ENCODE measurements at regions not wholly inside any gene's neighbourhood (a gene's known extent, or its start where the extent isn't known, plus 50 kb on each side); places are given as distances from the start of the nearest gene placed in this dataset.

DNA sequence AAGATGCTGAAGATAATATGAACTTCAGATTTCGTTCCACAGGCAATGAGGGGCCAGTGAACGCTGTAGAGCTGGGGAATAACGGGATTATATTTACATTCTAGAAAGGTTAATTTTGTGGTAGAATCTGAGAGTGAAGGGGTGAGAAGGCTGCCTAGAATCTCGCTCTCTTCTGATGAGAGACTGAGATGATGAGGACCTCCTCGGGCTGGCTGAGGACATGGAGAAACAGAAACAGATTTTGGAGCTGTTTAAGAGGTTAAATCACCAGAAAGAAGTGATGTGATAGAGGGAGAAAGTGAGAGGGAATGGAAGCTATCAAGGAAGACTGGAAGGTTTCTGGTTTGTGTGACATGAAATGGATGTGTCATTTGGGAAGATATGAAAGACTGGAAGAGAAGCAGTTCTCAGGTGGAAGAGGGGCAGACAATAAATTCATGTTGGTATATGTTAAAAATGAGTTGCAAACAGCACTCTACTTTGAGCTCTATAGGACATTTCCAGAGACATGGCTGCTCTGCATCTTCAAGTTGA, 612.6 kb downstream of the ISL1 start:
- no peak for DNase-seq (ENCODE audit: low read depth)
- TF ChIP-seq, protein P1, sequence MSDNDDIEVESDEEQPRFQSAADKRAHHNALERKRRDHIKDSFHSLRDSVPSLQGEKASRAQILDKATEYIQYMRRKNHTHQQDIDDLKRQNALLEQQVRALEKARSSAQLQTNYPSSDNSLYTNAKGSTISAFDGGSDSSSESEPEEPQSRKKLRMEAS (IDR thresholded peaks at IDR 0.05; ENCODE audit: low read depth, low read length) = no peak
- TF ChIP-seq POLR2A (IDR thresholded peaks at IDR 0.05; ENCODE audit: extremely low read depth, insufficient read length) = no peak
- TF ChIP-seq, protein P2, sequence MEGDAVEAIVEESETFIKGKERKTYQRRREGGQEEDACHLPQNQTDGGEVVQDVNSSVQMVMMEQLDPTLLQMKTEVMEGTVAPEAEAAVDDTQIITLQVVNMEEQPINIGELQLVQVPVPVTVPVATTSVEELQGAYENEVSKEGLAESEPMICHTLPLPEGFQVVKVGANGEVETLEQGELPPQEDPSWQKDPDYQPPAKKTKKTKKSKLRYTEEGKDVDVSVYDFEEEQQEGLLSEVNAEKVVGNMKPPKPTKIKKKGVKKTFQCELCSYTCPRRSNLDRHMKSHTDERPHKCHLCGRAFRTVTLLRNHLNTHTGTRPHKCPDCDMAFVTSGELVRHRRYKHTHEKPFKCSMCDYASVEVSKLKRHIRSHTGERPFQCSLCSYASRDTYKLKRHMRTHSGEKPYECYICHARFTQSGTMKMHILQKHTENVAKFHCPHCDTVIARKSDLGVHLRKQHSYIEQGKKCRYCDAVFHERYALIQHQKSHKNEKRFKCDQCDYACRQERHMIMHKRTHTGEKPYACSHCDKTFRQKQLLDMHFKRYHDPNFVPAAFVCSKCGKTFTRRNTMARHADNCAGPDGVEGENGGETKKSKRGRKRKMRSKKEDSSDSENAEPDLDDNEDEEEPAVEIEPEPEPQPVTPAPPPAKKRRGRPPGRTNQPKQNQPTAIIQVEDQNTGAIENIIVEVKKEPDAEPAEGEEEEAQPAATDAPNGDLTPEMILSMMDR (IDR thresholded peaks at IDR 0.05; ENCODE audit: low read depth, low read length) = no peak
- TF ChIP-seq MYC (IDR thresholded peaks at IDR 0.05; ENCODE audit: low read depth, low read length) = no peak
- no peak overlapping the region for H3K4me3 ChIP-seq (ENCODE audit: low read depth, low read length)

DNA sequence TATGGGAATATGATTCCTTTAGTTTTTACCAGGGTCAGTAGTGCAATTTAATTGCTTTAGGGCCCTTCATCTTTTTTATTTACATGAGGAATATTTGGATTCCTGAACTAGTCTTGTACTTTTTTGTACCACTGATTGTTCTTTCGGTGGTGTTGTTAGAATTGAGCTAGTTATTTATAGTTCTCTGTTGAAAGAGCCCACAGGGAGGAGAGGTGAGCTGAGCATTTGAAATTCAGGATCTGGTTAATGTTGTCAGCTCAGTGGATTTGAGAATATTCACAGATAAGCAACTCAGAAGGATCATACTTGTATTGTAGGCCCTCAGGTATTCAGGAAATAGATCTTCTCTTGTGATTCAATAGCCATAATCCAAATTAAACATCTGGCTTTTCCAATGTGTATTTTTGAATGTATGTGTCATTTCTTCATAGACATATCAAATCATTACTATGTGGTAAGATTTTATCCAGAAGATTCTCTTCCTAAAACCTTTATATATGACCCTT, 613.2 kb downstream of the ISL1 start:
- no peak overlapping the region for H3K4me3 ChIP-seq (ENCODE audit: low read depth, low read length)
- DNase-seq (ENCODE audit: low read depth) = no peak
- TF ChIP-seq, protein P1 (IDR thresholded peaks at IDR 0.05; ENCODE audit: low read depth, low read length) = no peak
- TF ChIP-seq, protein P2 (IDR thresholded peaks at IDR 0.05; ENCODE audit: low read depth, low read length) = no peak
- TF ChIP-seq POLR2A (IDR thresholded peaks at IDR 0.05; ENCODE audit: extremely low read depth, insufficient read length) (no peak), MYC (IDR thresholded peaks at IDR 0.05; ENCODE audit: low read depth, low read length) (no peak)

DNA sequence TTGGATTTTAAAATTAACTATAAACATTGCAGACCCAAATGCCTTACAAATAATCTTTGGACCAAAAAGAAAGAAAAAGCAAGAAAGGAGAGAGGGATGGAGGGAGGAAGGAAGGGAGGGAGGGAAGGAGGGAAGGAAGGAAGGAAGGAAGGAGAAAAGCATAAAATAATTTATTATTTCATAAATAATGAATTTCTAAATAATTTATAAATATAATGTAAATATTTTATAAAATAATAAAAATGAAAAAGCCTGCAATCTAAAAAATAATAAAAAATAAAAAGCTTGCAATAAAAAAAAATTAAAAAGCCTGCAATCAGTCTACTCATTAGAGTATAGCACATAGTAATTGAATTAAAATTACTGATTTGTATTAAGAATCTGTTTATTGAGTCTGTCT, 614.3 kb downstream of the ISL1 start:
- DNase-seq (ENCODE audit: low read depth) = no peak
- TF ChIP-seq, protein P1 (IDR thresholded peaks at IDR 0.05; ENCODE audit: low read depth, low read length) = no peak
- TF ChIP-seq, protein P2 (IDR thresholded peaks at IDR 0.05; ENCODE audit: low read depth, low read length) = no peak
- no peak for TF ChIP-seq MYC (IDR thresholded peaks at IDR 0.05; ENCODE audit: low read depth, low read length)
- H3K4me3 ChIP-seq (ENCODE audit: low read depth, low read length) = no peak overlapping the region

DNA sequence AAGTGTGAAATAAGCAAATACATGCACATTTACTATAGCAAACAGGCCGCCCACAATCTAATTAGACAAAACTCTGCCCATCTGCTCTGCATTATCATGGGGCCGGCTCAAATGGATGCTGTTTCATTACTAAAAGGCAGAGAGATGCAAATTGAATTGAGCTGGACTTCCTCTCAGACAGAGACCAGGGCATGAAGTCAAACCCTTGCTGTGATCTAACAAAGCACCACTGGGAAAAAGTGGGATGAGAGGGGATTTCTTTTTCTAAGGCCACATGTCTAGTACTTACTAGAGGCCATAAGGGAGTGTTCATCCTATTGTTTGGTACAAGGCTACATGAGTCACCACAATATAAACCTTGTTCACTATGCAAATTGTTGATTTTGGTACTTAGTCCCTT, 614.7 kb downstream of the ISL1 start:
- no peak for DNase-seq (ENCODE audit: low read depth)
- TF ChIP-seq, protein P1 (IDR thresholded peaks at IDR 0.05; ENCODE audit: low read depth, low read length) = no peak
- no peak for TF ChIP-seq MYC (IDR thresholded peaks at IDR 0.05; ENCODE audit: low read depth, low read length)
- TF ChIP-seq, protein P2 (IDR thresholded peaks at IDR 0.05; ENCODE audit: low read depth, low read length) = no peak
- no peak for TF ChIP-seq POLR2A (IDR thresholded peaks at IDR 0.05; ENCODE audit: extremely low read depth, insufficient read length)

DNA sequence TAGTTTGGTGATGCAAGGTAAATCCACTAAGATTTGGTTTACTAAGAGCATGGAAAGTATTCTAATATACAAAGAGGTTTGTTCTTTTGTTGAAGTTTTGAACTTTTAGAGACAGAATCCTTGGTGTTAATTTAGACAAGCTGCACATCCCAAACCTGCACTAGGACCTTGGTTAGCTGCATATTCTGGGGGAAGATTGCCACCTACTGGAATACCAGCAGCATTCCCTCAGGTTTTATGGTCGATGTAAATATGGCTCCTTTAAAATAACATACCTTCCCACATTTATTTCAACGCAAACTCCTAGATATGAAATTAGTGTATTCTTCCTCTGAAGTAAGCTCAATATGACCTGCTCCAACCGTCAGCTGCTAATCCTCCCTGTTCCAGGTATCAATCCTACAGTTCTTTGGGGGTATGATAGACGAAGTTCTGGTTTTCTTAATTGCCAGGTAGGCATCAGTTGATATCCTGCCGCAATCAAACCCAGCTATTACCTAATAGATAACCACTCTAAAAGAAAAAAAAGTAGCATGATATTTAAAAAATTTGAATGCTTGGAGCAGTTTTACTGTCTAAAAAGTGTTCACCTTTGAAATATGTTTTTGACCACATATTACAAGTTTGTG, 624.1 kb downstream of the ISL1 start:
- TF ChIP-seq MYC (IDR thresholded peaks at IDR 0.05; ENCODE audit: low read depth, low read length) (no peak), POLR2A (IDR thresholded peaks at IDR 0.05; ENCODE audit: extremely low read depth, insufficient read length) (no peak)
- TF ChIP-seq, protein P1 (IDR thresholded peaks at IDR 0.05; ENCODE audit: low read depth, low read length) = no peak
- TF ChIP-seq, protein P2 (IDR thresholded peaks at IDR 0.05; ENCODE audit: low read depth, low read length) = peak; percentile 49
- peak; percentile 55 for DNase-seq (ENCODE audit: low read depth)
- H3K4me3 ChIP-seq (ENCODE audit: low read depth, low read length) = no peak overlapping the region

More for the DNA sequence above, 614.7 kb downstream of the ISL1 start:
- no peak overlapping the region for H3K4me3 ChIP-seq (ENCODE audit: low read depth, low read length)

Measured in NB4 (cell line).